ENCODE measurements at regions not wholly inside any gene's neighbourhood (a gene's known extent, or its start where the extent isn't known, plus 50 kb on each side); places are given as distances from the start of the nearest gene placed in this dataset.

- Histone ChIP-seq H3K9ac (no peak overlapping the region), H3F3A (ENCODE audit: insufficient read depth) (no peaks in the 10 kb centered on the region), H3K4me1 (ENCODE audit: insufficient read depth) (no peaks in the 10 kb centered on the region), H4K20me1 (ENCODE audit: insufficient read depth) (no peaks in the 10 kb centered on the region), H3K27ac (no peak overlapping the region), H3K9me2 (ENCODE audit: insufficient read depth) (no peaks in the 10 kb centered on the region), H3K79me2 (ENCODE audit: insufficient read depth) (no peaks in the 10 kb centered on the region), H3K27me3 (replicated peaks; ENCODE audit: insufficient read depth) (0 out of 2 replicates have a peak, but pooled peaks cover 5% of the 10 kb centered on the region), H2AFZ (no peak overlapping the region), H3K4me3 (no peak overlapping the region), H3K36me3 (ENCODE audit: low read depth) (no peaks in the 10 kb centered on the region), H3K4me2 (ENCODE audit: unreplicated experiment) (no peak overlapping the region), H3K9me3 (ENCODE audit: low read depth) (no peaks in the 10 kb centered on the region)
- WGBS, 2 experiments (ENCODE audit: low coverage in 1 of 2, low lambda C conversion rate in 2 of 2, missing lambda C conversion rate in 2 of 2): 76 to 77% methylated on average over 13 of the region's 13 CpGs
- in situ Hi-C loops (cut with MboI): no loop called here
- no peak for DNase-seq
- TF ChIP-seq EZH2phosphoT487 (IDR thresholded peaks at IDR 0.05; ENCODE audit: insufficient read depth, low read depth): no peak
- no peak for TF ChIP-seq EZH2 (IDR thresholded peaks at IDR 0.05; ENCODE audit: insufficient read depth, poor library complexity, severe bottlenecking)
Observed at GRCh38 chr18:75141734-75142133, 67.2 kb downstream of the PTGR3 start.

GRCh38 chr18:75141166-75141565 lies 67.8 kb downstream of the PTGR3 start:
- Histone ChIP-seq H3K9me2 (ENCODE audit: insufficient read depth) (no peaks in the 10 kb centered on the region), H3F3A (ENCODE audit: insufficient read depth) (no peaks in the 10 kb centered on the region), H3K4me1 (ENCODE audit: insufficient read depth) (no peaks in the 10 kb centered on the region), H3K4me3 (no peak overlapping the region), H4K20me1 (ENCODE audit: insufficient read depth) (no peaks in the 10 kb centered on the region), H3K27me3 (replicated peaks; ENCODE audit: insufficient read depth) (0 out of 2 replicates have a peak, but pooled peaks cover 5% of the 10 kb centered on the region), H3K9ac (no peak overlapping the region), H3K27ac (no peak overlapping the region), H3K9me3 (ENCODE audit: low read depth) (no peaks in the 10 kb centered on the region), H3K79me2 (ENCODE audit: insufficient read depth) (no peaks in the 10 kb centered on the region), H3K36me3 (ENCODE audit: low read depth) (no peaks in the 10 kb centered on the region), H3K4me2 (ENCODE audit: unreplicated experiment) (no peak overlapping the region), H2AFZ (no peak overlapping the region)
- 45 to 48% methylated on average over 5 of the region's 5 CpGs for WGBS, 2 experiments (ENCODE audit: low coverage in 1 of 2, low lambda C conversion rate in 2 of 2, missing lambda C conversion rate in 2 of 2)
- DNase-seq: no peak
- in situ Hi-C loops (cut with MboI): no loop called here
- TF ChIP-seq EZH2 (IDR thresholded peaks at IDR 0.05; ENCODE audit: insufficient read depth, poor library complexity, severe bottlenecking): no peak

DNA sequence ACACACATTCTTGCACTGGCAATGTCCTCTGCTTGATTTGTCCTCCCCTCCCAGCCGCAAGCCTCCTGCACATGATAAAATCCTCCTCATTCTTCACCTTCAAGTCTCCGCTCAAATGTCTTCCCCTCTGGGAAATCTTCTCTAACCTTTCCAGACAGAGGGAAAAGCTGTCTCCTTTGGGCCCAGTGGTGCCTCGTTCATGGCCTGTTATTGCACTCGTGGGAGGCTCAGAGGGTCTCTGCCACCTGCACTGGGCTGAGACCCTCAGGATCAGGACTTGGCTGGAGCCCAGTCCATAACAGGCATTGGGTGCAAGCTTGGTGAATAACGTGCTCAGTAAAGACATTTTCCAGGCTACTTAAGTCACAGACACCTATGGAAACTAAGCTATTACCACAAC lies 68.6 kb downstream of the PTGR3 start:
- in situ Hi-C loops (cut with MboI): no loop called here
- Histone ChIP-seq H3F3A (ENCODE audit: insufficient read depth) (no peaks in the 10 kb centered on the region), H4K20me1 (ENCODE audit: insufficient read depth) (no peaks in the 10 kb centered on the region), H3K27me3 (replicated peaks; ENCODE audit: insufficient read depth) (0 out of 2 replicates have a peak, but pooled peaks cover 5% of the 10 kb centered on the region), H3K9ac (no peak overlapping the region), H3K9me2 (ENCODE audit: insufficient read depth) (no peaks in the 10 kb centered on the region), H3K27ac (no peak overlapping the region), H3K4me1 (ENCODE audit: insufficient read depth) (no peaks in the 10 kb centered on the region), H3K4me2 (ENCODE audit: unreplicated experiment) (no peak overlapping the region), H2AFZ (no peak overlapping the region), H3K79me2 (ENCODE audit: insufficient read depth) (no peaks in the 10 kb centered on the region), H3K4me3 (no peak overlapping the region), H3K9me3 (ENCODE audit: low read depth) (no peaks in the 10 kb centered on the region), H3K36me3 (ENCODE audit: low read depth) (no peaks in the 10 kb centered on the region)
- no peak for TF ChIP-seq EZH2 (IDR thresholded peaks at IDR 0.05; ENCODE audit: insufficient read depth, poor library complexity, severe bottlenecking)
- no peak for TF ChIP-seq EZH2phosphoT487 (IDR thresholded peaks at IDR 0.05; ENCODE audit: insufficient read depth, low read depth)
- 42 to 44% methylated on average over 5 of the region's 5 CpGs for WGBS, 2 experiments (ENCODE audit: low coverage in 1 of 2, low lambda C conversion rate in 2 of 2, missing lambda C conversion rate in 2 of 2)
- DNase-seq: no peak

DNA sequence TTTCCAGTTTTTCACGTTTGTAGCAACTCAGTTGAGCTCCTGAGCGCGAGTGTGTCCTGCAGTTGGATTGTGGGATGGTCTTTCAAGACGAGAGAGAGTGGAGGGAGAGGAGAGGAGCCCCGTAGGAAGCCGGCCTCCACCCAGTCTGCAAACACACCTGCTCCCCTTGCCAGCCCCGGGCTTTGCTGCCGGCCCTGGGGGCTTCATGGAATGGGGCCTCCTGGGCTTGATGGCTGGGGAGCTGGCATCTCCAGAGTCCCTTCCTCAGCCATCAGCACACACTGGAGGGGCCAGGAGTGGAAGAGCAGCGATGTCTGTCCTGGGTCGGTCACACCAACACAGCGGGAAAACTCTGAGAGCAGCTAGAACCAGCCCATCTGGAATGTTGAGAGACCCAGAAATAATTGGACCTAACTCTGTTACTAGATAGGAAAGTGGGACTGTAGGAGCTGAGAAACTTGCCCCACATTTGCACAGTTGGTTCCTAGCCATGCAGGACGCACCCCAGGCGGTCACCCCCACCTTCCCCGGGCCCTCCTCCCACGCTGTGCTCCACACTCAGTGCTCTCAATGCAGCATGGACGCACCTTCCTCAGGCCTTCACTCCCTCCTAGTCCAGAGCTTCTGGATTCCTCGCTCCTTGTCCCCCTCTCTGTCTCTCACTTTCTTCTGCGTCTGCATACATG lies 69.6 kb downstream of the PTGR3 start:
- H3K4me3 ChIP-seq: no peak overlapping the region
- WGBS, 2 experiments (ENCODE audit: low coverage in 1 of 2, low lambda C conversion rate in 2 of 2, missing lambda C conversion rate in 2 of 2): 67 to 72% methylated on average over 18 of the region's 18 CpGs
- no peaks in the 10 kb centered on the region for H3K4me1 ChIP-seq (ENCODE audit: insufficient read depth)
- H3K27me3 ChIP-seq (replicated peaks; ENCODE audit: insufficient read depth): 0 out of 2 replicates have a peak, but pooled peaks cover 5% of the 10 kb centered on the region
- no peaks in the 10 kb centered on the region for H3K79me2 ChIP-seq (ENCODE audit: insufficient read depth)
- no peaks in the 10 kb centered on the region for H4K20me1 ChIP-seq (ENCODE audit: insufficient read depth)
- in situ Hi-C loops (cut with MboI): no loop called here
- H3K9ac ChIP-seq: no peak overlapping the region
- H3K9me3 ChIP-seq (ENCODE audit: low read depth): no peaks in the 10 kb centered on the region
- no peak overlapping the region for H3K4me2 ChIP-seq (ENCODE audit: unreplicated experiment)
- TF ChIP-seq EZH2 (IDR thresholded peaks at IDR 0.05; ENCODE audit: insufficient read depth, poor library complexity, severe bottlenecking): no peak
- TF ChIP-seq EZH2phosphoT487 (IDR thresholded peaks at IDR 0.05; ENCODE audit: insufficient read depth, low read depth): no peak
- H3K9me2 ChIP-seq (ENCODE audit: insufficient read depth): no peaks in the 10 kb centered on the region
- no peak overlapping the region for H2AFZ ChIP-seq
- H3K36me3 ChIP-seq (ENCODE audit: low read depth): no peaks in the 10 kb centered on the region
- DNase-seq: no peak
- no peaks in the 10 kb centered on the region for H3F3A ChIP-seq (ENCODE audit: insufficient read depth)
- H3K27ac ChIP-seq: no peak overlapping the region

Data from GM23248 (cell line).